GM12878 (cell line): ENCODE measurements at regions not wholly inside any gene's neighbourhood (a gene's known extent, or its start where the extent isn't known, plus 50 kb on each side); places are given as distances from the start of the nearest gene placed in this dataset.

ENCODE experiments used
- ATAC-seq: fragments of 200-7000 bp; cut with Tn5 transposase; 3 replicates; pipeline ENCODE4 v1.9.1; 2020; ENCODE audit warnings: mild to moderate bottlenecking, moderate library complexity
- BruUV-seq: library from RNA; stranded (reverse); fragments of 400-500 nt; replicated peaks from 2 replicates; lab custom pipeline; 2021; lab: Mats Ljungman, UMichigan
- CTCF ChIA-PET: fragments of 300-600 bp; sonication (Branson Sonifier 250); formaldehyde crosslinking; extraction: SDS; loops from one replicate; lab custom pipeline; 2021; ENCODE audit warnings: inconsistent platforms; lab: Yijun Ruan, JAX
- POLR2A ChIA-PET: fragments of 350-600 bp; formaldehyde crosslinking; extraction: SDS; loops from one replicate; lab custom pipeline; 2021; ENCODE audit warnings: inconsistent platforms; lab: Charles Lee
- RAD21 ChIA-PET: fragments of 300-600 bp; sonication (Branson Sonifier 250); formaldehyde crosslinking; loops from one replicate; lab custom pipeline; 2023; ENCODE audit warnings: antibody characterized with exemption; ENCODE audit not compliant: unreplicated experiment; lab: Charles Lee
- SMC1A ChIA-PET: fragments of 300-600 bp; sonication (Branson Sonifier 250); formaldehyde crosslinking; loops from one replicate; lab custom pipeline; 2023; ENCODE audit not compliant: unreplicated experiment, uncharacterized antibody; lab: Charles Lee
- DNase-seq: peaks from one replicate; pipeline ENCODE4 v3.0.0-alpha.2; 2011; ENCODE audit warnings: low read depth, low spot score
- FAIRE-seq: peaks from 3 replicates; lab custom pipeline; 2011; peaks lifted over from hg19 to GRCh38; lab: Jason Lieb, UNC
- H2AFZ ChIP-seq: 2 replicates; pipeline ENCODE4 v1.6.0; 2011; ENCODE audit warnings: low read depth, low read length, control low read depth; ENCODE audit not compliant: control insufficient read depth
- H3K27ac ChIP-seq: 2 replicates; pipeline ENCODE4 v1.5.1; 2011; ENCODE audit warnings: control low read depth; ENCODE audit not compliant: control insufficient read depth, insufficient read depth
- H3K27me3 ChIP-seq, 2 experiments: replicated peaks in 1 of 2; 2 replicates each; pipeline versions ENCODE4 v1.6.0 to v1.6.1; 2011; ENCODE audit warnings: low read length in 1 of 2; ENCODE audit not compliant: control insufficient read depth in 2 of 2, insufficient read depth in 2 of 2
- H3K36me3 ChIP-seq, 2 experiments: 2 replicates each; pipeline ENCODE4 v1.5.1; 2011; ENCODE audit warnings: low read length in 1 of 2; ENCODE audit not compliant: control insufficient read depth in 2 of 2, insufficient read depth in 2 of 2
- H3K4me1 ChIP-seq: 2 replicates; pipeline ENCODE4 v1.6.1; 2011; ENCODE audit warnings: mild to moderate bottlenecking, low read length, moderate library complexity, mixed read lengths; ENCODE audit not compliant: control insufficient read depth, insufficient read depth
- H3K4me2 ChIP-seq: 2 replicates; pipeline ENCODE4 v1.6.0; 2011; ENCODE audit warnings: control low read depth; ENCODE audit not compliant: control insufficient read depth, insufficient read depth
- H3K4me3 ChIP-seq: fragments of 200-600 bp; sonication (generic); 2 replicates; pipeline ENCODE4 v1.5.1; 2016
- H3K79me2 ChIP-seq: 2 replicates; pipeline ENCODE4 v1.6.0; 2011; ENCODE audit warnings: low read length; ENCODE audit not compliant: control insufficient read depth, insufficient read depth
- H3K9ac ChIP-seq: 2 replicates; pipeline ENCODE4 v1.8.0; 2011; ENCODE audit warnings: low read length, control low read depth, mixed read lengths; ENCODE audit not compliant: control insufficient read depth, insufficient read depth
- H3K9me3 ChIP-seq: replicated peaks from 3 replicates; pipeline ENCODE4 v1.5.1; 2011; ENCODE audit warnings: mild to moderate bottlenecking, low read length; ENCODE audit not compliant: control insufficient read depth, insufficient read depth
- H4K20me1 ChIP-seq: 2 replicates; pipeline ENCODE4 v1.6.0; 2011; ENCODE audit not compliant: control insufficient read depth, insufficient read depth
- ATF7 ChIP-seq: fragments of 450-650 bp; IDR thresholded peaks from 2 replicates; pipeline ENCODE4 v1.6.1; 2016; ENCODE audit warnings: low read depth, mild to moderate bottlenecking
- BCLAF1 ChIP-seq: fragments of 450-650 bp; IDR thresholded peaks from 2 replicates; pipeline ENCODE4 v1.6.1; 2017; ENCODE audit warnings: antibody characterized with exemption, mild to moderate bottlenecking, moderate library complexity
- CBFB ChIP-seq: IDR thresholded peaks from 2 replicates; pipeline ENCODE4 v1.6.1; 2016; ENCODE audit warnings: antibody characterized with exemption, low read depth
- DPF2 ChIP-seq: fragments of 450-650 bp; IDR thresholded peaks from 2 replicates; pipeline ENCODE4 v1.6.1; 2017; ENCODE audit warnings: mild to moderate bottlenecking
- EGR1 ChIP-seq, 2 experiments: IDR thresholded peaks; 1 replicate in 1 of 2; 2 replicates in 1 of 2; pipeline ENCODE4 v1.6.1; 2011 to 2012; ENCODE audit warnings: low read depth in 2 of 2, low read length in 2 of 2, borderline replicate concordance in 1 of 2, mild to moderate bottlenecking in 1 of 2, moderate library complexity in 1 of 2
- GATAD2B ChIP-seq: fragments of 450-650 bp; conservative IDR thresholded peaks from 2 replicates; pipeline ENCODE4 v1.6.1; 2017; ENCODE audit warnings: low read depth, mild to moderate bottlenecking, moderate library complexity
- HDAC2 ChIP-seq: fragments of 200-600 bp; sonication (generic); IDR thresholded peaks from 2 replicates; pipeline ENCODE4 v1.6.1; 2017
- JUNB ChIP-seq: IDR thresholded peaks from 2 replicates; pipeline ENCODE4 v1.6.1; 2016; ENCODE audit warnings: antibody characterized with exemption, mild to moderate bottlenecking
- NFXL1 ChIP-seq: fragments of 450-650 bp; IDR thresholded peaks from 2 replicates; pipeline ENCODE4 v1.6.1; 2017; ENCODE audit warnings: antibody characterized with exemption, mild to moderate bottlenecking, borderline replicate concordance
- NFYA ChIP-seq: IDR thresholded peaks from 2 replicates; pipeline ENCODE4 v1.6.1; 2011; ENCODE audit warnings: low read depth, mild to moderate bottlenecking, low read length, improper control_type of control experiment, borderline replicate concordance
- RELB ChIP-seq: fragments of 450-650 bp; IDR thresholded peaks from 2 replicates; pipeline ENCODE4 v1.6.1; 2017; ENCODE audit warnings: low read depth, mild to moderate bottlenecking, moderate library complexity
- TCF7 ChIP-seq: IDR thresholded peaks from 2 replicates; pipeline ENCODE4 v1.6.1; 2014; ENCODE audit warnings: antibody characterized with exemption, borderline replicate concordance
- WGBS: methylation state at CpG from one replicate; pipeline ENCODE4 v1.1.6; 2016; ENCODE audit warnings: low lambda C conversion rate; ENCODE audit not compliant: insufficient replicate concordance, insufficient coverage; ENCODE audit errors: missing lambda C conversion rate; 5-methylcytosine and 5-hydroxymethylcytosine counted together
- in situ Hi-C: fragments of 300-500 bp; cut with MboI; formaldehyde crosslinking; loops from 9 replicates; pipeline ENCODE4 v1.14.3; 2018; ENCODE audit warnings: mixed read lengths
- intact Hi-C: fragments of 100-400 bp; cut with micrococcal nuclease; formaldehyde crosslinking; loops from one replicate; pipeline ENCODE4 v1.14.2; 2022; ENCODE audit not compliant: unreplicated experiment
- TF ChIP-seq, protein P1 (sequence below): IDR thresholded peaks from 2 replicates; pipeline ENCODE4 v1.6.1; 2012; ENCODE audit warnings: low read depth, low read length, improper control_type of control experiment
- TF ChIP-seq, protein P2 (sequence below): IDR thresholded peaks from 2 replicates; pipeline ENCODE4 v1.6.1; 2011; ENCODE audit warnings: borderline replicate concordance, low read depth, mild to moderate bottlenecking, moderate library complexity, mixed read lengths, low read length; ENCODE audit not compliant: insufficient read depth; ENCODE audit errors: extremely low read length

GRCh38 chr1:223045164-223045957 lies 97.7 kb downstream of the TLR5 start:
- 7% methylated on average over 4 of the region's 4 CpGs for WGBS
- Histone ChIP-seq H3K4me1 (no peaks in the 10 kb centered on the region), H3K36me3 (no peaks in the 10 kb centered on the region), H3K27ac (no peak overlapping the region), H3K4me3 (no peak overlapping the region), H3K79me2 (no peaks in the 10 kb centered on the region), H2AFZ (no peak overlapping the region), H4K20me1 (no peaks in the 10 kb centered on the region), H3K4me2 (no peak overlapping the region), H3K9ac (no peak overlapping the region), H3K9me3 (no peaks in the 10 kb centered on the region), H3K27me3 (no peaks in the 10 kb centered on the region)
- FAIRE-seq (no peak), DNase-seq (no peak), ATAC-seq (no peak)
- ChIA-PET SMC1A (no interaction called here), CTCF (no interaction called here), RAD21 (no interaction called here), POLR2A (no interaction called here)
- TF ChIP-seq HDAC2 (no peak), NFXL1 (no peak), TCF7 (no peak), RELB (no peak), ATF7 (no peak), JUNB (no peak), NFYA (no peak), GATAD2B (no peak), CBFB (no peak), EGR1 (IDR thresholded peaks at IDR 0.05; ENCODE audit: borderline replicate concordance in 1 of 2, low read depth in 2 of 2, low read length in 2 of 2) (no peak), BCLAF1 (no peak), DPF2 (no peak)
- TF ChIP-seq, protein P1, sequence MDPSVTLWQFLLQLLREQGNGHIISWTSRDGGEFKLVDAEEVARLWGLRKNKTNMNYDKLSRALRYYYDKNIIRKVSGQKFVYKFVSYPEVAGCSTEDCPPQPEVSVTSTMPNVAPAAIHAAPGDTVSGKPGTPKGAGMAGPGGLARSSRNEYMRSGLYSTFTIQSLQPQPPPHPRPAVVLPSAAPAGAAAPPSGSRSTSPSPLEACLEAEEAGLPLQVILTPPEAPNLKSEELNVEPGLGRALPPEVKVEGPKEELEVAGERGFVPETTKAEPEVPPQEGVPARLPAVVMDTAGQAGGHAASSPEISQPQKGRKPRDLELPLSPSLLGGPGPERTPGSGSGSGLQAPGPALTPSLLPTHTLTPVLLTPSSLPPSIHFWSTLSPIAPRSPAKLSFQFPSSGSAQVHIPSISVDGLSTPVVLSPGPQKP: no peak
- TF ChIP-seq, protein P2, sequence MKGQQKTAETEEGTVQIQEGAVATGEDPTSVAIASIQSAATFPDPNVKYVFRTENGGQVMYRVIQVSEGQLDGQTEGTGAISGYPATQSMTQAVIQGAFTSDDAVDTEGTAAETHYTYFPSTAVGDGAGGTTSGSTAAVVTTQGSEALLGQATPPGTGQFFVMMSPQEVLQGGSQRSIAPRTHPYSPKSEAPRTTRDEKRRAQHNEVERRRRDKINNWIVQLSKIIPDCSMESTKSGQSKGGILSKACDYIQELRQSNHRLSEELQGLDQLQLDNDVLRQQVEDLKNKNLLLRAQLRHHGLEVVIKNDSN: no peak
- intact Hi-C loops (no loop called here), in situ Hi-C loops (no loop called here)
- BruUV-seq: no TSS peak
